Panc1 (cell line): ENCODE measurements at regions not wholly inside any gene's neighbourhood (a gene's known extent, or its start where the extent isn't known, plus 50 kb on each side); places are given as distances from the start of the nearest gene placed in this dataset.
"Not testable (repeated sequence)": the region's sequence is repeated elsewhere in the genome, so short reads cannot be mapped to it uniquely, and the experiment has no call there.

Experiments used
- ATAC-seq: fragments of 200-7000 bp; cut with Tn5 transposase; 2 replicates; pipeline ENCODE4 v1.9.1; 2020; ENCODE audit warnings: mild to moderate bottlenecking, moderate library complexity
- BruUV-seq: library from RNA; stranded (reverse); fragments of 400-500 nt; replicated peaks from 2 replicates; lab custom pipeline; 2021; lab: Mats Ljungman, UMichigan
- CTCF ChIA-PET: fragments of 300-600 bp; sonication (Branson Sonifier 250); formaldehyde crosslinking; loops from one replicate; lab custom pipeline; 2022; ENCODE audit warnings: antibody characterized with exemption; lab: Charles Lee
- POLR2A ChIA-PET: fragments of 300-600 bp; sonication (Branson Sonifier 250); formaldehyde crosslinking; loops from one replicate; lab custom pipeline; 2022; ENCODE audit warnings: antibody characterized with exemption; lab: Charles Lee
- DNase-seq: peaks from one replicate; pipeline ENCODE4 v3.0.0-alpha.2; 2010; ENCODE audit warnings: low read depth, low spot score
- H3K27ac ChIP-seq: 2 replicates; pipeline ENCODE4 v1.5.1; 2011; ENCODE audit warnings: mild to moderate bottlenecking, low read length, inconsistent platforms
- H3K27me3 ChIP-seq: fragments of 200-500 bp; sonication (Bioruptor generic); 2 replicates; pipeline ENCODE4 v1.6.0; 2014; ENCODE audit warnings: low read length, inconsistent platforms; ENCODE audit not compliant: control insufficient read depth, insufficient read depth
- H3K36me3 ChIP-seq: fragments of 200-500 bp; sonication (Bioruptor generic); 2 replicates; pipeline ENCODE4 v1.5.1; 2014; ENCODE audit warnings: inconsistent platforms, mild to moderate bottlenecking, low read length, moderate library complexity; ENCODE audit not compliant: control insufficient read depth, insufficient read depth
- H3K4me1 ChIP-seq: 2 replicates; pipeline ENCODE4 v1.5.1; 2011; ENCODE audit warnings: inconsistent platforms, mild to moderate bottlenecking, low read length, moderate library complexity; ENCODE audit not compliant: control insufficient read depth, insufficient read depth
- H3K4me3 ChIP-seq, 2 experiments: 2 replicates each; pipeline ENCODE4 v1.5.1; 2011 to 2012; ENCODE audit warnings: low read depth in 2 of 2, low read length in 2 of 2, mild to moderate bottlenecking in 2 of 2, inconsistent platforms in 1 of 2, moderate library complexity in 1 of 2
- H3K9me3 ChIP-seq: fragments of 200-500 bp; sonication (Bioruptor generic); 2 replicates; pipeline ENCODE4 v1.5.1; 2014; ENCODE audit warnings: low read depth, mild to moderate bottlenecking, inconsistent platforms, low read length, moderate library complexity; ENCODE audit not compliant: control insufficient read depth, insufficient read depth
- in situ Hi-C: cut with HindIII; loops from 2 replicates; pipeline ENCODE4 v1.10.0; 2016; ENCODE audit warnings: low sequenced_read_pairs, low pct_unique_long_range_greater_than_20kb
- intact Hi-C: fragments of 100-400 bp; cut with micrococcal nuclease; formaldehyde crosslinking; loops from one replicate; pipeline ENCODE4 v1.10.0; 2022; ENCODE audit not compliant: unreplicated experiment

- H3K27ac ChIP-seq, H3K4me3 ChIP-seq, CTCF ChIA-PET, H3K27me3 ChIP-seq, POLR2A ChIA-PET, ATAC-seq, H3K36me3 ChIP-seq, intact Hi-C loops, H3K9me3 ChIP-seq, H3K4me1 ChIP-seq, BruUV-seq, DNase-seq, in situ Hi-C loops: not testable (repeated sequence)
These were observed 233.9 kb upstream of the PLGLB2 start for GRCh38 chr2:87514034-87514433.

- H3K27ac ChIP-seq, H3K4me3 ChIP-seq, intact Hi-C loops, in situ Hi-C loops, CTCF ChIA-PET, H3K27me3 ChIP-seq, BruUV-seq, H3K36me3 ChIP-seq, H3K4me1 ChIP-seq, H3K9me3 ChIP-seq, POLR2A ChIA-PET, DNase-seq: not testable (repeated sequence)
- ATAC-seq, result peak; percentile 44; the same call in 1 of the 2 replicates
These were observed 233.4 kb upstream of the PLGLB2 start for GRCh38 chr2:87514515-87514914.

GRCh38 chr2:87515226-87515625, 232.7 kb upstream of the PLGLB2 start:
- not testable (repeated sequence) for DNase-seq

GRCh38 chr2:87515875-87516274, 232.0 kb upstream of the PLGLB2 start:
- ATAC-seq, H3K27me3 ChIP-seq, H3K27ac ChIP-seq, H3K9me3 ChIP-seq, DNase-seq, POLR2A ChIA-PET, H3K4me3 ChIP-seq, H3K4me1 ChIP-seq, in situ Hi-C loops, intact Hi-C loops, BruUV-seq, CTCF ChIA-PET, H3K36me3 ChIP-seq: not testable (repeated sequence)

More at GRCh38 chr2:87515226-87515625, 232.7 kb upstream of the PLGLB2 start:
- H3K27ac ChIP-seq, H3K36me3 ChIP-seq, H3K9me3 ChIP-seq, in situ Hi-C loops, H3K4me3 ChIP-seq, CTCF ChIA-PET, H3K27me3 ChIP-seq, POLR2A ChIA-PET, H3K4me1 ChIP-seq, BruUV-seq, ATAC-seq, intact Hi-C loops: not testable (repeated sequence)

- H3K36me3 ChIP-seq, intact Hi-C loops, H3K27ac ChIP-seq, POLR2A ChIA-PET, H3K9me3 ChIP-seq, H3K4me3 ChIP-seq, DNase-seq, ATAC-seq, H3K4me1 ChIP-seq, BruUV-seq, CTCF ChIA-PET, in situ Hi-C loops, H3K27me3 ChIP-seq: not testable (repeated sequence)
These were observed 231.4 kb upstream of the PLGLB2 start for GRCh38 chr2:87516369-87516967.

DNA sequence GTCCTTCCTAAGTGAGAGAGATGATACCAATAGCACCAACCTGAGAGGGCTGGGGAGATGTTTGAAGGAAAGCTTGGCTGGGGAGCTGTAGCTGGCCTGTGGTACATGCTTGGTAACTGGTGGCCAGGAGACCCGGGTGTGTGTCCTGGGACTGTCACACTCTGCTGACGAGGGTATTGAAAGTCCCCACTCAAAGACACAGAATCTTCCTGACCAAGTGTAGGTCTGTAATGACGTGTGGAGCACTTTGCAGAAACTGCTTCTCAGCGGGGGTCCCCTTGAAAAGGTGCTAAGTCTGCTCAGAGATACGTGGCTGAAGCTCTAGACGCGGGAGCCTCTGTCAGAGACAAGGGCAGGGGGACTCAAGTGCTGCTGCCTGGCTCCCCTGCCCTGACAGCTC, 230.4 kb upstream of the PLGLB2 start:
- ATAC-seq, H3K4me3 ChIP-seq, H3K36me3 ChIP-seq, DNase-seq, BruUV-seq, in situ Hi-C loops, CTCF ChIA-PET, POLR2A ChIA-PET, H3K27ac ChIP-seq, H3K27me3 ChIP-seq, H3K9me3 ChIP-seq, intact Hi-C loops, H3K4me1 ChIP-seq: not testable (repeated sequence)

GRCh38 chr2:87518066-87518465, 229.8 kb upstream of the PLGLB2 start:
- H3K36me3 ChIP-seq, intact Hi-C loops, CTCF ChIA-PET, BruUV-seq, H3K27ac ChIP-seq, H3K27me3 ChIP-seq, H3K9me3 ChIP-seq, DNase-seq, ATAC-seq, H3K4me3 ChIP-seq, in situ Hi-C loops, POLR2A ChIA-PET, H3K4me1 ChIP-seq: not testable (repeated sequence)
